Neural cell (in vitro differentiated cells): ENCODE measurements at regions not wholly inside any gene's neighbourhood (a gene's known extent, or its start where the extent isn't known, plus 50 kb on each side); places are given as distances from the start of the nearest gene placed in this dataset.

Experiments used
- H2AFZ ChIP-seq: fragments of 200-600, 300-800 bp; sonication (generic), shearing (Covaris generic); 2 replicates; pipeline ENCODE4 v1.6.0; 2014; ENCODE audit warnings: low read depth, mild to moderate bottlenecking, antibody characterized with exemption, low read length, moderate library complexity
- H3F3A ChIP-seq: fragments of 200-600 bp; shearing (Covaris generic); 2 replicates; pipeline ENCODE4 v1.6.1; 2016; ENCODE audit warnings: mild to moderate bottlenecking, moderate library complexity, mixed read lengths, antibody characterized with exemption, low read length; ENCODE audit not compliant: insufficient read depth, poor library complexity, severe bottlenecking
- H3K27ac ChIP-seq: fragments of 200-600, 300-800 bp; sonication (generic), shearing (Covaris generic); 2 replicates; pipeline ENCODE4 v1.5.1; 2014; ENCODE audit warnings: mild to moderate bottlenecking, low read length, moderate library complexity
- H3K27me3 ChIP-seq: fragments of 300-800, 200-600 bp; sonication (generic), shearing (Covaris generic); 2 replicates; pipeline ENCODE4 v1.6.0; 2014; ENCODE audit warnings: mild to moderate bottlenecking, low read depth, low read length, moderate library complexity; ENCODE audit not compliant: insufficient read depth
- H3K36me3 ChIP-seq: fragments of 300-800, 200-600 bp; sonication (generic), shearing (Covaris generic); 2 replicates; pipeline ENCODE4 v1.5.1; 2014; ENCODE audit warnings: mild to moderate bottlenecking, antibody characterized with exemption, low read length, moderate library complexity; ENCODE audit not compliant: insufficient read depth
- H3K4me2 ChIP-seq: fragments of 300-800, 200-600 bp; sonication (generic), shearing (Covaris generic); 2 replicates; pipeline ENCODE4 v1.6.0; 2014; ENCODE audit warnings: mild to moderate bottlenecking, low read length
- H3K4me3 ChIP-seq: fragments of 300-800, 200-600 bp; sonication (generic), shearing (Covaris generic); 2 replicates; pipeline ENCODE4 v1.5.1; 2014; ENCODE audit warnings: mild to moderate bottlenecking, low read length, moderate library complexity
- H3K79me2 ChIP-seq: fragments of 200-600 bp; shearing (Covaris generic); replicated peaks from 2 replicates; pipeline ENCODE4 v1.6.0; 2014; ENCODE audit warnings: mild to moderate bottlenecking, low read length, moderate library complexity; ENCODE audit not compliant: insufficient read depth
- H3K9ac ChIP-seq: fragments of 300-800, 200-600 bp; sonication (generic), shearing (Covaris generic); 2 replicates; pipeline ENCODE4 v1.6.1; 2016; ENCODE audit warnings: mild to moderate bottlenecking, low read length, mixed read lengths
- H3K9me2 ChIP-seq: fragments of 200-600 bp; shearing (Covaris generic); 2 replicates; pipeline ENCODE4 v1.6.1; 2016; ENCODE audit warnings: mild to moderate bottlenecking, low read length, mixed read lengths; ENCODE audit not compliant: insufficient read depth
- H3K9me3 ChIP-seq: fragments of 200-600, 300-800 bp; sonication (generic), shearing (Covaris generic); 2 replicates; pipeline ENCODE4 v1.6.1; 2016; ENCODE audit warnings: mild to moderate bottlenecking, mixed run types, low read length, moderate library complexity, mixed read lengths
- H4K20me1 ChIP-seq: fragments of 200-600 bp; shearing (Covaris generic); 2 replicates; pipeline ENCODE4 v1.6.1; 2016; ENCODE audit warnings: mild to moderate bottlenecking, mixed run types; ENCODE audit not compliant: insufficient read depth
- CTCF ChIP-seq: fragments of 450-650 bp; IDR thresholded peaks from 2 replicates; pipeline ENCODE4 v1.5.1; 2014; ENCODE audit warnings: antibody characterized with exemption, mild to moderate bottlenecking, moderate library complexity; ENCODE audit not compliant: poor library complexity, severe bottlenecking
- EP300 ChIP-seq: fragments of 450-650 bp; conservative IDR thresholded peaks from 2 replicates; pipeline ENCODE4 v1.6.1; 2014; ENCODE audit warnings: antibody characterized with exemption, mild to moderate bottlenecking, moderate library complexity; ENCODE audit not compliant: poor library complexity, severe bottlenecking
- EZH2 ChIP-seq: fragments of 200-600, 300-800 bp; shearing (Covaris generic), sonication (generic); IDR thresholded peaks from 2 replicates; pipeline ENCODE4 v1.6.1; 2014; ENCODE audit warnings: antibody characterized with exemption, low read length, borderline replicate concordance, mild to moderate bottlenecking; ENCODE audit not compliant: insufficient read depth, poor library complexity, severe bottlenecking
- MXI1 ChIP-seq: fragments of 450-650 bp; conservative IDR thresholded peaks from 2 replicates; pipeline ENCODE4 v1.6.1; 2014; ENCODE audit warnings: antibody characterized with exemption, mild to moderate bottlenecking; ENCODE audit not compliant: poor library complexity, severe bottlenecking
- POLR2AphosphoS5 ChIP-seq: IDR thresholded peaks from 2 replicates; pipeline ENCODE4 v1.6.1; 2012
- RAD21 ChIP-seq: fragments of 450-650 bp; conservative IDR thresholded peaks from 2 replicates; pipeline ENCODE4 v1.6.1; 2014; ENCODE audit warnings: antibody characterized with exemption, mild to moderate bottlenecking, moderate library complexity
- SMC3 ChIP-seq: fragments of 450-650 bp; conservative IDR thresholded peaks from 2 replicates; pipeline ENCODE4 v1.6.1; 2014; ENCODE audit warnings: antibody characterized with exemption, mild to moderate bottlenecking, moderate library complexity; ENCODE audit not compliant: poor library complexity
- TAF1 ChIP-seq: IDR thresholded peaks from 2 replicates; pipeline ENCODE4 v1.6.1; 2012; ENCODE audit warnings: low read depth
- TF ChIP-seq, protein P1 (sequence below): IDR thresholded peaks from 2 replicates; pipeline ENCODE4 v1.6.1; 2012; ENCODE audit warnings: borderline replicate concordance

DNA sequence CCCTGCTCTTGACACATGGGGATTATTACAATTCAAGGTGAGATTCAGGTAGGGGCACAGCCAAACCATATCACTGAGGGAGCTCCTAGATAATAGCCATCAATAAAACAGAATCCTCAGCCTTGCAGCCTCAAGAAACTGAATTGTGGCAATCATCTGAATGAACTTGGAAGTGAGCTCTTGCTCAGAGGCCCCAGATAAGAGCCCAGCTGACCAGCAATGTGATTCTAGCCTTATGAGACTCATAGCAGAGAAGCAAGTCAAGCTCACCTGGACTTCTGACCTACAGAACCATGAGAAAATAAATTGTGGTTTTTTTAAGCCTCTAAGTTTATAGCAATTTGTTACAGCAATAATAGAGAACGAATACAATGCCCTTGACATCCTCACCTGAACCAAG, 302.5 kb downstream of the LTN1 start:
- Histone ChIP-seq H3K4me2 (no peak overlapping the region), H3K27me3 (no peaks in the 10 kb centered on the region), H3K27ac (no peak overlapping the region), H3K79me2 (no peaks in the 10 kb centered on the region), H3K9ac (no peak overlapping the region), H3K9me3 (no peaks in the 10 kb centered on the region), H4K20me1 (no peaks in the 10 kb centered on the region), H3K9me2 (peaks cover 4% of the 10 kb centered on the region), H3F3A (no peaks in the 10 kb centered on the region), H3K36me3 (no peaks in the 10 kb centered on the region), H3K4me3 (no peak overlapping the region), H2AFZ (no peak overlapping the region)
- TF ChIP-seq EP300 (no peak), RAD21 (no peak), SMC3 (no peak)

GRCh38 chr21:28688381-28688780, 304.3 kb downstream of the LTN1 start:
- H3K4me2 ChIP-seq: no peak overlapping the region
- no peak overlapping the region for H3K9ac ChIP-seq
- no peaks in the 10 kb centered on the region for H4K20me1 ChIP-seq
- no peaks in the 10 kb centered on the region for H3K9me3 ChIP-seq
- no peak overlapping the region for H3K4me3 ChIP-seq
- no peaks in the 10 kb centered on the region for H3K9me2 ChIP-seq
- no peaks in the 10 kb centered on the region for H3K36me3 ChIP-seq
- H3K79me2 ChIP-seq: no peaks in the 10 kb centered on the region
- H3K27ac ChIP-seq: no peak overlapping the region
- no peaks in the 10 kb centered on the region for H3F3A ChIP-seq
- H3K27me3 ChIP-seq: no peaks in the 10 kb centered on the region
- TF ChIP-seq POLR2AphosphoS5: no peak
- TF ChIP-seq SMC3: no peak
- no peak for TF ChIP-seq TAF1
- TF ChIP-seq EP300: no peak
- no peak for TF ChIP-seq MXI1
- H2AFZ ChIP-seq: no peak overlapping the region

- H3K27me3 ChIP-seq: no peaks in the 10 kb centered on the region
- H3K36me3 ChIP-seq: no peaks in the 10 kb centered on the region
- TF ChIP-seq MXI1: no peak
- no peak for TF ChIP-seq CTCF
- TF ChIP-seq POLR2AphosphoS5: no peak
- TF ChIP-seq EZH2: no peak
- no peak for TF ChIP-seq RAD21
- TF ChIP-seq TAF1: no peak
- no peak for TF ChIP-seq SMC3
- TF ChIP-seq, protein P1, sequence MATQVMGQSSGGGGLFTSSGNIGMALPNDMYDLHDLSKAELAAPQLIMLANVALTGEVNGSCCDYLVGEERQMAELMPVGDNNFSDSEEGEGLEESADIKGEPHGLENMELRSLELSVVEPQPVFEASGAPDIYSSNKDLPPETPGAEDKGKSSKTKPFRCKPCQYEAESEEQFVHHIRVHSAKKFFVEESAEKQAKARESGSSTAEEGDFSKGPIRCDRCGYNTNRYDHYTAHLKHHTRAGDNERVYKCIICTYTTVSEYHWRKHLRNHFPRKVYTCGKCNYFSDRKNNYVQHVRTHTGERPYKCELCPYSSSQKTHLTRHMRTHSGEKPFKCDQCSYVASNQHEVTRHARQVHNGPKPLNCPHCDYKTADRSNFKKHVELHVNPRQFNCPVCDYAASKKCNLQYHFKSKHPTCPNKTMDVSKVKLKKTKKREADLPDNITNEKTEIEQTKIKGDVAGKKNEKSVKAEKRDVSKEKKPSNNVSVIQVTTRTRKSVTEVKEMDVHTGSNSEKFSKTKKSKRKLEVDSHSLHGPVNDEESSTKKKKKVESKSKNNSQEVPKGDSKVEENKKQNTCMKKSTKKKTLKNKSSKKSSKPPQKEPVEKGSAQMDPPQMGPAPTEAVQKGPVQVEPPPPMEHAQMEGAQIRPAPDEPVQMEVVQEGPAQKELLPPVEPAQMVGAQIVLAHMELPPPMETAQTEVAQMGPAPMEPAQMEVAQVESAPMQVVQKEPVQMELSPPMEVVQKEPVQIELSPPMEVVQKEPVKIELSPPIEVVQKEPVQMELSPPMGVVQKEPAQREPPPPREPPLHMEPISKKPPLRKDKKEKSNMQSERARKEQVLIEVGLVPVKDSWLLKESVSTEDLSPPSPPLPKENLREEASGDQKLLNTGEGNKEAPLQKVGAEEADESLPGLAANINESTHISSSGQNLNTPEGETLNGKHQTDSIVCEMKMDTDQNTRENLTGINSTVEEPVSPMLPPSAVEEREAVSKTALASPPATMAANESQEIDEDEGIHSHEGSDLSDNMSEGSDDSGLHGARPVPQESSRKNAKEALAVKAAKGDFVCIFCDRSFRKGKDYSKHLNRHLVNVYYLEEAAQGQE: no peak
- no peak for TF ChIP-seq EP300
- no peak overlapping the region for H3K4me2 ChIP-seq
- no peak overlapping the region for H3K9ac ChIP-seq
- no peak overlapping the region for H3K27ac ChIP-seq
- no peaks in the 10 kb centered on the region for H3K9me2 ChIP-seq
- H3K4me3 ChIP-seq: no peak overlapping the region
- H3K9me3 ChIP-seq: no peaks in the 10 kb centered on the region
- H4K20me1 ChIP-seq: no peaks in the 10 kb centered on the region
- H2AFZ ChIP-seq: no peak overlapping the region
- no peaks in the 10 kb centered on the region for H3F3A ChIP-seq
- no peaks in the 10 kb centered on the region for H3K79me2 ChIP-seq
These were observed 305.1 kb downstream of the LTN1 start for GRCh38 chr21:28687586-28687985.
